IPS-20b (cell line): ENCODE measurements at regions not wholly inside any gene's neighbourhood (a gene's known extent, or its start where the extent isn't known, plus 50 kb on each side); places are given as distances from the start of the nearest gene placed in this dataset.

Source experiments
- H3K27ac ChIP-seq: one replicate; pipeline ENCODE4 v1.5.1; 2013; ENCODE audit warnings: low read length
- H3K27me3 ChIP-seq: 2 replicates; pipeline ENCODE4 v1.6.1; 2013; ENCODE audit warnings: mild to moderate bottlenecking, low read length, inconsistent platforms; ENCODE audit not compliant: insufficient read depth
- H3K36me3 ChIP-seq: 2 replicates; pipeline ENCODE4 v1.6.1; 2013; ENCODE audit warnings: low read depth, mild to moderate bottlenecking, inconsistent platforms, low read length, moderate library complexity; ENCODE audit not compliant: insufficient read depth
- H3K4me1 ChIP-seq: 2 replicates; pipeline ENCODE4 v1.6.1; 2013; ENCODE audit warnings: mild to moderate bottlenecking, control low read depth, inconsistent platforms, low read length, moderate library complexity; ENCODE audit not compliant: insufficient read depth
- H3K4me3 ChIP-seq: 2 replicates; pipeline ENCODE4 v1.5.1; 2013; ENCODE audit warnings: mild to moderate bottlenecking, low read length, inconsistent platforms
- H3K9ac ChIP-seq: 2 replicates; pipeline ENCODE4 v1.6.1; 2013; ENCODE audit warnings: low read depth, mild to moderate bottlenecking, inconsistent platforms, low read length, moderate library complexity
- H3K9me3 ChIP-seq: 2 replicates; pipeline ENCODE4 v1.6.1; 2013; ENCODE audit warnings: mild to moderate bottlenecking, low read depth, low read length, inconsistent platforms; ENCODE audit not compliant: insufficient read depth

DNA sequence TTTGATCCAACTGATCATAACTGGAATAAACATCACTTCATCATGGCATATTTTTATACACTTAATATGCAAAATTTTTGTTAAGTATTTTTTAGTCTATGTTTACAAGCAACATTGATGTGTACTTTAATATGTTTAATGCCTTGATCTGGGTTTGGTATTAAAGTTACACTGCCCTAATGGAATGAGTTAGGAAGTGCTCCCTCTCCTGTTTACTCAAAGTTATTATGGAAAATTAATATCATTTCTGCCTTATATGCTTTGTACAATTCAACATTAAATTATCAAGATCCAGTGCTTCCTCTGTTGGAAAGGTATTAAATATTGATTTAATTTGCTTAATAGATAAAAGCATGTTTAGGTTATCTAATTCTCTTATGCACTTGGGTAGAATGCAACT lies 927.3 kb upstream of the RAG2 start:
- no peaks in the 10 kb centered on the region for H3K4me1 ChIP-seq
- H3K4me3 ChIP-seq: no peak overlapping the region
- H3K9ac ChIP-seq: no peak overlapping the region
- no peaks in the 10 kb centered on the region for H3K36me3 ChIP-seq
- H3K27ac ChIP-seq: no peak overlapping the region
- peaks cover 22% of the 10 kb centered on the region for H3K9me3 ChIP-seq
- no peaks in the 10 kb centered on the region for H3K27me3 ChIP-seq

DNA sequence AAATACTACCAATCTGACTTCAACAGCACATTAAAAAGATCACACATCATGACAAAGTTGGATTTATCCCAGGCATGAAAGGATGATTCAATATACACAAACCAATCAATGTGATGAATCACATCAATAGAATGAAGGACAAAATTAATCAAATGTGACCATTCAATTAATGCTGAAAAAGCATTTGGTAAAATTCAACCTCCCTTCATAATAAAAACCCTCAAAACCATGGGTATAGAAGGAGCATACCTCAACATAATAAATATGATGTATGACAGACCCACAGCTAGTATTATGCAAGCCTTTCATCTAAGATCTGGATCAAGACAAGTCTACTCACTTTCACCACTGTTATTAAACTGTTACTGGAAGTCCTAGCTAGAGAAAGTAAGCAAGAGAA lies 921.7 kb upstream of the RAG2 start:
- H3K36me3 ChIP-seq: no peaks in the 10 kb centered on the region
- H3K4me3 ChIP-seq: no peak overlapping the region
- no peaks in the 10 kb centered on the region for H3K4me1 ChIP-seq
- H3K9ac ChIP-seq: no peak overlapping the region
- H3K27ac ChIP-seq: no peak overlapping the region
- no peaks in the 10 kb centered on the region for H3K27me3 ChIP-seq
- peaks cover 11% of the 10 kb centered on the region; the same call in 1 of the 2 replicates for H3K9me3 ChIP-seq

DNA sequence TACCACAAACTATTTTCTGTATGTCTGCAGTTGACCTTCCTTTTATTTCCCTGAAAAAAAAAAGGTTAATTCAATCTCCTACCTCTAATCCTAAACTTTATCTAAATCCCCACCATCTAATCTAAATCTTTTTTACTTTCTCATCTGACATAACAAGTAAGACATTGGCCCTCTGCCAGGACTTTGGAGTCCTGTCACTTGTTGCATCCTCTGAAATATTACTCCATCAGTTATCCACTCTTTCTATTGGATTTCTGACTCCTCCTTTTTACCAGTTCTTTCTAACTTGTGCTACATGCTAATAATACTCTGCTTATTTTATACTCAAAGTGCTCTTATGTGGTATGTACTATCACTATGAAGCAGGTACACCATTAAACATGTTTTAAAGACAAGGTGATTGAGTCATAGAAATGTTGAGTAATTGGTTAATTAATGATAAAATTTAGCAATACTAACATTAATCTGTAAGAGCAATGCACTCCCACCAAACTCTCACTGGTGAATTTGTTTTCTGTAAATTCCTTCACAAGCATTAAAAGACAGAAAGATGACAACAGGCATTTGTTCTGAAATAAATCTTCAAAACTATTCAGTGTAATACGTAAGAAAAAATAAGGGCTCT lies 914.2 kb upstream of the RAG2 start:
- Histone ChIP-seq H3K36me3 (no peaks in the 10 kb centered on the region), H3K27me3 (no peaks in the 10 kb centered on the region), H3K27ac (no peak overlapping the region), H3K9ac (no peak overlapping the region), H3K4me3 (no peak overlapping the region), H3K4me1 (no peaks in the 10 kb centered on the region), H3K9me3 (no peaks in the 10 kb centered on the region; the same call in 1 of the 2 replicates)

DNA sequence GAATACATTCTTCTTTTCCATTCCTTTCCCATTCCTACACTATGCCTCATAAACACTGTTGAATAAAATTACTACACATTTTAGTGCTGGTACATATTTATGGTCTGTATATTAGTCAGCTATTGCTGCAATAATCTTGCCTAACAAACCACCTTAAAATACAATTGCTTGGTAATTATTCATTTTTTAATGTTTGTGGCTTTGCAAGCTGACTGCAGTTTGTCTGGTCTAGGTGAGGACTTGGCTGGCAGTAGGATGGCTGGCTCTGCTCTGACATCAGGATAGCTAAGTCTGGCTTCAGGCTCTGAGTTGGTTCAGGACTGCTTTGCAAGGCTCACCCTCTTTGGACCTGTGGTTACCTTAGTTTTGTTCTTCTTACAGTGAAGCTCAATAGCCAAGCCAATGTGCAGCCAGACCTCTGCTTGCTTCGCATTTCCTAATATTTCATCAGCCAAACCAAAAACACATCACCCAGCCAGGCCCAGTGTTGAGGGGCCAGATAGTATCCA lies 913.4 kb upstream of the RAG2 start:
- H3K9me3 ChIP-seq: no peaks in the 10 kb centered on the region; the same call in 1 of the 2 replicates
- no peaks in the 10 kb centered on the region for H3K36me3 ChIP-seq
- no peak overlapping the region for H3K4me3 ChIP-seq
- H3K27ac ChIP-seq: no peak overlapping the region
- H3K9ac ChIP-seq: no peak overlapping the region
- no peaks in the 10 kb centered on the region for H3K27me3 ChIP-seq
- H3K4me1 ChIP-seq: no peaks in the 10 kb centered on the region

DNA sequence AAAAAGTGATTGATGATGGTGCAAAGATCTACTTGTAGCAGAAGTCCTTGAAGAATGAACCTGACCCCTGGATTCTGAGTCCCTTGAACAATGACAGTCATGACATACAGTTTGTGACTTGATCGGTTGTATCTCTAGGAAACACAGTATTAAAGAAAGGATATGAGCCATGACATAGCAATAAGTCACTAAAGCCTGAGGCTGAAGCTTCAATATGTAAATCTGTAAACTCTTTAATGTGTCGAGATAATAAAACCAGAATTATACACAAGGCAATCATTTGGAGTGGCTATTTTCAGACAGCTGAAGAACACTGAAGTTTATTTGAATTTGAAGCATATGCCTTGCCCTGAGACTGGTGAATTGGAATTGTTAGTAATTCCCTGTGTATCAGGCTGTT lies 911.5 kb upstream of the RAG2 start:
- Histone ChIP-seq H3K27ac (no peak overlapping the region), H3K9ac (no peak overlapping the region), H3K4me1 (peaks cover 16% of the 10 kb centered on the region), H3K4me3 (no peak overlapping the region), H3K9me3 (no peaks in the 10 kb centered on the region), H3K27me3 (no peaks in the 10 kb centered on the region), H3K36me3 (no peaks in the 10 kb centered on the region)

DNA sequence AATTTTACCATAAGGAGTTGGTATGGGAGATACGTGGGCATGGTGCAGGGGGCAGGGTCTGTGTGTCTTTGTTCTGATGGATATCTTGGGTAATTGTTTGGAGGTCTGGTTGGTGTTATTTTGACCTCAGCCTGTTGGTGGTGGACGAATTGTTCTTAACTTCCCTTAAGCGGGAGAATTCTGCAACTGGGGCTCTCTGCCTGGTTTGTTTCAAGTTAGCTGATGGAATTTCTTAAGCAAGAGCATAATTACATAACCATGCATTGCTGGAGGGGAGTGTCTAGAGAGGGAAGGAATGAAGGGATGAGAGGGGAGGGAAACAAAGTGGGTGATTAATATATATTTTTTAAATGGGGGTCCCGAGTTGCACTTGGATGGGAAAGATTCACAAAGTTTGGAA lies 908.5 kb upstream of the RAG2 start:
- peaks cover 25% of the 10 kb centered on the region for H3K4me1 ChIP-seq
- no peak overlapping the region for H3K4me3 ChIP-seq
- no peaks in the 10 kb centered on the region for H3K9me3 ChIP-seq
- no peak overlapping the region for H3K9ac ChIP-seq
- H3K27ac ChIP-seq: no peak overlapping the region
- H3K36me3 ChIP-seq: no peaks in the 10 kb centered on the region
- no peaks in the 10 kb centered on the region for H3K27me3 ChIP-seq

DNA sequence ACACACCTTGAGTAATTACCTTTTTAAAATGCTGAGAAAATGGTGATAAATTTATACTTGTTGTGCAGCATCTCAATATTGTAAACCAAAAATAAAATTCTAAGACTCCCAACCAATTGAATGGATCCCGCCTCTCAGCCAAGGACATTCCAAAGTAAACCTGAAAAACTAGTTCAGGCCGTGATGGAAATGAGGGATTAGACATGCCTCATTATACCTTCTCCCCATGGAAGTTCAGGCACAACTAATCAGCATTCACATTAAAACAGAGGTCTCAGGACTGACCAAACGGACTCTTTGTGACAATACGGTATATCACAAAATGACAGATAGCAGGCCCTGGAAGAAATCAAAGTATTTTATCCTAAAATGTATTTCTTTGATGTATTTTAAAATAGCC lies 907.4 kb upstream of the RAG2 start:
- peaks cover 25% of the 10 kb centered on the region for H3K4me1 ChIP-seq
- H3K36me3 ChIP-seq: no peaks in the 10 kb centered on the region
- H3K27ac ChIP-seq: no peak overlapping the region
- no peaks in the 10 kb centered on the region for H3K9me3 ChIP-seq
- H3K9ac ChIP-seq: no peak overlapping the region
- H3K4me3 ChIP-seq: no peak overlapping the region
- H3K27me3 ChIP-seq: no peaks in the 10 kb centered on the region

DNA sequence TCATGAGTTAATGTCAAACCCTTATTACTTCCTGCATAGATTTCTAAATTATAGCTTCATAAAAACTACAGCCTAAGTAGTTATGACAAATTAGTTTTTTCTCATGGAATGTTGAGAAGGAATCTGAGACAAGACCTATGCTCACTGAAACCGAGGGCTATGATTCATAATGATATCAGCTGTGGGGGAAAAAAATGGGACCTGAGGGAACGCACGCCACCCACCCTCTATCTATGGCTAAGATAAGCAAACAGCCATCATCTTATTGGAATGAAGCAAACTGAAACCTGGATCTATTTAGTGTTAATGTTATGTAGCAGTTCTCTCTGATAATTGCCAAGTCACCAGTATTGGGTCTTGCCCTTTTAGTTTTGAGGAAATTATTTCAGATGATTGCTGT lies 906.9 kb upstream of the RAG2 start:
- H3K36me3 ChIP-seq: no peaks in the 10 kb centered on the region
- no peak overlapping the region for H3K9ac ChIP-seq
- H3K9me3 ChIP-seq: no peaks in the 10 kb centered on the region
- no peak overlapping the region for H3K27ac ChIP-seq
- H3K4me1 ChIP-seq: peaks cover 25% of the 10 kb centered on the region
- no peak overlapping the region for H3K4me3 ChIP-seq
- no peaks in the 10 kb centered on the region for H3K27me3 ChIP-seq

DNA sequence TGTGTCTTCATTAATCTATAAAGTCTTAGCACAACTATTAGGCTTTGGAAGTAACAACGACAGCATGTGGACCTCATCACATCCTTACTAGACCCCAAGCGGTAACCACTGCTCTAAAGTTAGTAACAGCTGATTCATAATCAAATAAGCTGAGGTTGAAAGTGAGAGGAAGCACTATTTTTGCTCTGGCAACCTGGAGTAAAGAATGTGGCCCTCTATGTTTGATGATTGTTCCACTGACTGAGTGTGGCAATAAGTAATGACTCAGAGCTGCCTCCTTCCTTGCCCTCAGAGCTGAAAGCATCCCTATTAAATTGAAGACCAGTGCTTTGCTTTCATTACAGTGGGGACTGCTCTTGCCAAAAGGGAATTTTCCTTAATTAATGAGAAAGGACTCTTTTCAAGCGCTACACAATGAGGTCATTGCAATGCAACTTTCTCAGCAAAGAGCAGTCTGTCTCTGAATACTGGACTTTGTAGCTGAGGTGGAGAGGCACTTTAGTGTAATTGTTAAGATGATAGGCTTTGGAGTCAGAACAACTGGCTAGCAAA lies 906.1 kb upstream of the RAG2 start:
- Histone ChIP-seq H3K9ac (no peak overlapping the region), H3K27ac (peak overlapping the region; percentile 13), H3K4me3 (no peak overlapping the region)

DNA sequence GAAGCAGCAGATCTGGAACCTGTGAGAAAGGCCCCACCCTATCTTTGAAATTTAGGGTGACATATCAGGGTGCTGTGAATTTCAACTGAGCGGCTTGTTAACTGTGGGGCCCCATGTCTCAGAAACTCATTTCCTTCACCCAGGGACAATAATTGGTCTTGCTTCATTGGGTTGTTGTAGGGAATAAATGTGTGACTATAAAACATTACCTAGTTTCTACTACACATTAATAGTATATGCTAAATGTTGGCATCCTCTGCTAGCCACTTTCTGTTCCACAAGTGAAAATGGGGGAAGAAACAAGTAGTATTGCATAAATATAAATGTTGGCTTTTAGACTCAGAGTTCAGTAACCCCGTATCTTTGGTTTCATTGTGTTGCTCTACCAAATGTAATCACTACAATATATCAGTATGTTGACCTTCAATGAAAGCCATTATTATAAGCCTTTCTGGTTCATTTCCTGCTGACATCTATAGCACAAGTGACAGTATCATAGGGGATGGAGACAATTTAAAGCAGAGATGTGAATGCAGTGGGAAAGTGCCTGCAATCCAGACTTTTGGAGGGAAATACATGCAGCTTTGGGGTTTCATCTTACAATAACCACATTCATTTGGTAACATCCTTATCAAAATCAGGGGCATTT lies 905.5 kb upstream of the RAG2 start:
- no peak overlapping the region for H3K9ac ChIP-seq
- no peaks in the 10 kb centered on the region for H3K27me3 ChIP-seq
- peaks cover 25% of the 10 kb centered on the region for H3K4me1 ChIP-seq
- no peak overlapping the region for H3K4me3 ChIP-seq
- no peaks in the 10 kb centered on the region for H3K9me3 ChIP-seq
- H3K27ac ChIP-seq: no peak overlapping the region
- no peaks in the 10 kb centered on the region for H3K36me3 ChIP-seq

More for the DNA sequence above, 906.1 kb upstream of the RAG2 start:
- Histone ChIP-seq H3K9me3 (no peaks in the 10 kb centered on the region), H3K27me3 (no peaks in the 10 kb centered on the region), H3K36me3 (no peaks in the 10 kb centered on the region), H3K4me1 (peaks cover 25% of the 10 kb centered on the region)

DNA sequence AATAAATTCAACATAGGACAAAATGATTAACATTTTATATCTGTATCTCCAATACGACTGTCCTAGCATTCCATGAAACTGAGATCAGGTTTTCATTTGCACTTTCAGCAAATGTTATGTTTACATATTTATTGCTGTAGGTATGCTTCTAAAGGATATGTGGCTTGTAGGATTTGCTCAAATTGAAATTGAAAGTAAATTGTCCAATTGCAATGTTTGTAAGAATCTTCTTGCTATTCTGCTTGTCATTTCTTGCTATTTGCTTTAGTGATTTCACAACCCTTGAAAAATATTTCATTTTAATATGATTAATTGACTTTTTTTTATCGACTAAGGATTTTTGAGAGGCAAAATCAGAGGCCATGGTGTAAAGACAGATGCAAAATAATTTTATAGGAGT lies 904.2 kb upstream of the RAG2 start:
- Histone ChIP-seq H3K9me3 (no peaks in the 10 kb centered on the region), H3K4me3 (no peak overlapping the region), H3K4me1 (peaks cover 25% of the 10 kb centered on the region), H3K27me3 (no peaks in the 10 kb centered on the region), H3K27ac (no peak overlapping the region), H3K36me3 (no peaks in the 10 kb centered on the region), H3K9ac (no peak overlapping the region)

DNA sequence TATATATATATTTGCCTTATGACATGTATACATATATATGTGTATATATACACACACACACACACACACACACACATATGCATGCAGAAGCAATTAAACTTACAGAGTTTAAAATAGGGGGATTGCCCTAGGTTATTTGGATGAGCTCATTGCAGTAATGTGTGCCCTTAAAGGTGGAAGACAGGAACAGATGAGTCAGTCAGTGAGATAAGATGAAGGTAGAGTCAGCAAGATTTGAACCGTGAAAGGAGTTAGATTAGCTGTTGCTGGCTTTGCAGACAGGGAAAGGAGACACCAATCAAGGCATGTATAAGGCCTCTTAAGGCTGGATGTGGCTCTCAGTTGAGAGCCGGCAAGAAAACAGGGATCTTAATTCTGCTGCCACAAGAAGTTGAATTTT lies 902.4 kb upstream of the RAG2 start:
- Histone ChIP-seq H3K4me1 (peaks cover 16% of the 10 kb centered on the region), H3K27me3 (no peaks in the 10 kb centered on the region), H3K9me3 (no peaks in the 10 kb centered on the region), H3K27ac (no peak overlapping the region), H3K4me3 (no peak overlapping the region), H3K36me3 (no peaks in the 10 kb centered on the region), H3K9ac (no peak overlapping the region)
